ENCODE measurements at regions not wholly inside any gene's neighbourhood (a gene's known extent, or its start where the extent isn't known, plus 50 kb on each side); places are given as distances from the start of the nearest gene placed in this dataset.

- DNase-seq (ENCODE audit: low read depth in 1 of 2, low spot score in 1 of 2), result no peak
Measured at GRCh38 chr11:122348659-122349409, 232.8 kb upstream of the BLID start.

- DNase-seq (ENCODE audit: low read depth in 1 of 2, low spot score in 1 of 2), result no peak
Measured at GRCh38 chr11:122346006-122346405, 230.0 kb upstream of the BLID start.

- no peak for DNase-seq (ENCODE audit: low read depth in 1 of 2, low spot score in 1 of 2)
Measured at GRCh38 chr11:122345586-122345985, 229.6 kb upstream of the BLID start.

- DNase-seq (ENCODE audit: low read depth in 1 of 2, low spot score in 1 of 2), result no peak
Measured at GRCh38 chr11:122344215-122344614, 228.2 kb upstream of the BLID start.

- no peak for DNase-seq (ENCODE audit: low read depth in 1 of 2, low spot score in 1 of 2)
Measured at GRCh38 chr11:122343210-122343609, 227.2 kb upstream of the BLID start.

GRCh38 chr11:122342089-122342744, 226.2 kb upstream of the BLID start:
- DNase-seq (ENCODE audit: low read depth in 1 of 2, low spot score in 1 of 2), result no peak

- no peak for DNase-seq (ENCODE audit: low read depth in 1 of 2, low spot score in 1 of 2)
Measured at GRCh38 chr11:122341477-122341876, 225.5 kb upstream of the BLID start.

- no peak for DNase-seq (ENCODE audit: low read depth in 1 of 2, low spot score in 1 of 2)
Measured at GRCh38 chr11:122340607-122341290, 224.7 kb upstream of the BLID start.

- DNase-seq (ENCODE audit: low read depth in 1 of 2, low spot score in 1 of 2), result no peak
Measured at GRCh38 chr11:122339436-122340060, 223.5 kb upstream of the BLID start.

- DNase-seq (ENCODE audit: low read depth in 1 of 2, low spot score in 1 of 2), result no peak
Measured at GRCh38 chr11:122337704-122338103, 221.7 kb upstream of the BLID start.

GRCh38 chr11:122337241-122337640, 221.2 kb upstream of the BLID start:
- DNase-seq (ENCODE audit: low read depth in 1 of 2, low spot score in 1 of 2), result no peak

- no peak for DNase-seq (ENCODE audit: low read depth in 1 of 2, low spot score in 1 of 2)
Measured at GRCh38 chr11:122336706-122337105, 220.7 kb upstream of the BLID start.

- no peak for DNase-seq (ENCODE audit: low read depth in 1 of 2, low spot score in 1 of 2)
Measured at GRCh38 chr11:122334546-122335339, 218.7 kb upstream of the BLID start.

- DNase-seq (ENCODE audit: low read depth in 1 of 2, low spot score in 1 of 2), result no peak
Measured at GRCh38 chr11:122333467-122333866, 217.5 kb upstream of the BLID start.

GRCh38 chr11:122331079-122331478, 215.1 kb upstream of the BLID start:
- no peak for DNase-seq (ENCODE audit: low read depth in 1 of 2, low spot score in 1 of 2)

GRCh38 chr11:122330279-122330965, 214.4 kb upstream of the BLID start:
- DNase-seq (ENCODE audit: low read depth in 1 of 2, low spot score in 1 of 2), result no peak

- no peak for DNase-seq (ENCODE audit: low read depth in 1 of 2, low spot score in 1 of 2)
Measured at GRCh38 chr11:122327528-122327927, 211.5 kb upstream of the BLID start.

GRCh38 chr11:122323754-122324421, 207.9 kb upstream of the BLID start:
- no peak for DNase-seq (ENCODE audit: low read depth in 1 of 2, low spot score in 1 of 2)

- DNase-seq (ENCODE audit: low read depth in 1 of 2, low spot score in 1 of 2), result no peak
Measured at GRCh38 chr11:122322329-122322728, 206.3 kb upstream of the BLID start.

GRCh38 chr11:122320671-122321070, 204.7 kb upstream of the BLID start:
- no peak for DNase-seq (ENCODE audit: low read depth in 1 of 2, low spot score in 1 of 2)

Data from stimulated activated CD4-positive, alpha-beta T cell treated with anti-CD3 and anti-CD28 coated beads, Interleukin-15, amount 100 ng/mL, for 1 hour (primary cell).